CD14-positive monocyte (primary cell): ENCODE measurements at regions not wholly inside any gene's neighbourhood (a gene's known extent, or its start where the extent isn't known, plus 50 kb on each side); places are given as distances from the start of the nearest gene placed in this dataset.

Source experiments
- DNase-seq, 3 donors: peaks; one replicate each; pipeline ENCODE4 v3.0.0-alpha.2; 2011 to 2022
- H2AFZ ChIP-seq: 2 replicates; pipeline ENCODE4 v1.6.0; 2012; ENCODE audit warnings: mild to moderate bottlenecking, low read depth, low read length, inconsistent platforms; ENCODE audit not compliant: insufficient read depth, poor library complexity, severe bottlenecking
- H3K27ac ChIP-seq, 2 donors: 1 replicate in 1 of 2; 2 replicates in 1 of 2; pipeline ENCODE4 v1.5.1; 2012 to 2013; ENCODE audit warnings: low read length in 2 of 2, control low read depth in 1 of 2, inconsistent platforms in 1 of 2, low read depth in 1 of 2, mild to moderate bottlenecking in 1 of 2
- H3K27me3 ChIP-seq, 2 donors: one replicate each; pipeline versions ENCODE4 v1.6.0 to v1.6.1; 2011 to 2013; ENCODE audit warnings: low read length in 2 of 2; ENCODE audit not compliant: control insufficient read depth in 2 of 2, insufficient read depth in 2 of 2
- H3K36me3 ChIP-seq, 2 donors: replicated peaks in 1 of 2; 1 replicate in 1 of 2; 2 replicates in 1 of 2; pipeline versions ENCODE4 v1.5.1 to v1.6.1; 2012 to 2013; ENCODE audit warnings: low read length in 2 of 2, control low read depth in 1 of 2, inconsistent platforms in 1 of 2, mild to moderate bottlenecking in 1 of 2; ENCODE audit not compliant: insufficient read depth in 2 of 2, control insufficient read depth in 1 of 2
- H3K4me1 ChIP-seq, 2 donors: 1 replicate in 1 of 2; 2 replicates in 1 of 2; pipeline versions ENCODE4 v1.5.1 to v1.6.1; 2012 to 2013; ENCODE audit warnings: low read length in 2 of 2, control low read depth in 1 of 2, inconsistent platforms in 1 of 2, mild to moderate bottlenecking in 1 of 2, moderate library complexity in 1 of 2; ENCODE audit not compliant: insufficient read depth in 2 of 2, control insufficient read depth in 1 of 2
- H3K4me2 ChIP-seq: replicated peaks from 2 replicates; pipeline ENCODE3; 2012; ENCODE audit warnings: low read length, moderate library complexity, mild to moderate bottlenecking; ENCODE audit not compliant: poor library complexity, severe bottlenecking; ENCODE audit errors: extremely low read depth
- H3K4me3 ChIP-seq, 3 experiments: fragments of 200-600 bp in 1 of 3; sonication (generic) in 1 of 3; replicated peaks in 1 of 3; 1 replicate in 2 of 3; 2 replicates in 1 of 3; pipeline ENCODE4 v1.5.1; 2011 to 2013; ENCODE audit warnings: low read length in 3 of 3, mild to moderate bottlenecking in 3 of 3, control low read depth in 2 of 3, low read depth in 2 of 3, inconsistent platforms in 1 of 3, moderate library complexity in 1 of 3
- H3K79me2 ChIP-seq: 2 replicates; pipeline ENCODE4 v1.6.0; 2012; ENCODE audit warnings: mild to moderate bottlenecking, control low read depth, inconsistent platforms, low read length, moderate library complexity; ENCODE audit not compliant: insufficient read depth
- H3K9ac ChIP-seq: 2 replicates; pipeline ENCODE4 v1.6.0; 2017; ENCODE audit warnings: low read length, mild to moderate bottlenecking; ENCODE audit not compliant: insufficient read depth, poor library complexity, severe bottlenecking
- H3K9me3 ChIP-seq, 2 donors: replicated peaks in 1 of 2; 1 replicate in 1 of 2; 2 replicates in 1 of 2; pipeline versions ENCODE4 v1.5.1 to v1.6.1; 2012 to 2013; ENCODE audit warnings: low read length in 2 of 2, control low read depth in 1 of 2; ENCODE audit not compliant: control insufficient read depth in 1 of 2, insufficient read depth in 1 of 2
- H4K20me1 ChIP-seq: 2 replicates; pipeline ENCODE4 v1.6.0; 2012; ENCODE audit warnings: mild to moderate bottlenecking, low read length, control low read depth, moderate library complexity; ENCODE audit not compliant: insufficient read depth
- H3K27ac Mint-ChIP-seq, 7 donors: one replicate each; pipeline ENCODE4 v1.8.0; 2020; ENCODE audit warnings: mild to moderate bottlenecking in 7 of 7, mixed read lengths in 7 of 7, moderate library complexity in 6 of 7, inconsistent platforms in 2 of 7
- H3K27me3 Mint-ChIP-seq, 3 donors: one replicate each; pipeline ENCODE4 v1.8.0; 2021 to 2022; ENCODE audit warnings: low read depth in 3 of 3, mild to moderate bottlenecking in 3 of 3, mixed read lengths in 3 of 3, moderate library complexity in 3 of 3, inconsistent platforms in 1 of 3
- H3K36me3 Mint-ChIP-seq, 2 donors: one replicate each; pipeline ENCODE4 v1.8.0; 2020; ENCODE audit warnings: mixed read lengths in 2 of 2, inconsistent platforms in 1 of 2, mild to moderate bottlenecking in 1 of 2
- H3K4me1 Mint-ChIP-seq: one replicate; pipeline ENCODE4 v1.8.0; 2020; ENCODE audit warnings: mild to moderate bottlenecking, mixed read lengths
- H3K4me3 Mint-ChIP-seq, 2 donors: one replicate each; pipeline ENCODE4 v1.8.0; 2020; ENCODE audit warnings: mild to moderate bottlenecking in 2 of 2, mixed read lengths in 2 of 2, moderate library complexity in 1 of 2
- H3K9me3 Mint-ChIP-seq, 7 donors: one replicate each; pipeline ENCODE4 v1.8.0; 2020 to 2022; ENCODE audit warnings: mixed read lengths in 7 of 7, mild to moderate bottlenecking in 6 of 7, moderate library complexity in 6 of 7, inconsistent platforms in 2 of 7
- CTCF ChIP-seq: fragments of 200-600 bp; IDR thresholded peaks from one replicate; pipeline ENCODE4 v1.8.0; 2022; ENCODE audit warnings: antibody characterized with exemption, mild to moderate bottlenecking
- WGBS: methylation state at CpG from one replicate; pipeline ENCODE4 v1.1.5; 2013; ENCODE audit warnings: missing lambda C conversion rate; ENCODE audit not compliant: insufficient coverage; 5-methylcytosine and 5-hydroxymethylcytosine counted together
- intact Hi-C, 2 donors: fragments of 100-400 bp; cut with micrococcal nuclease; formaldehyde crosslinking; loops; one replicate each; pipeline versions ENCODE4 v1.15.0 to v1.15.1; 2023

DNA sequence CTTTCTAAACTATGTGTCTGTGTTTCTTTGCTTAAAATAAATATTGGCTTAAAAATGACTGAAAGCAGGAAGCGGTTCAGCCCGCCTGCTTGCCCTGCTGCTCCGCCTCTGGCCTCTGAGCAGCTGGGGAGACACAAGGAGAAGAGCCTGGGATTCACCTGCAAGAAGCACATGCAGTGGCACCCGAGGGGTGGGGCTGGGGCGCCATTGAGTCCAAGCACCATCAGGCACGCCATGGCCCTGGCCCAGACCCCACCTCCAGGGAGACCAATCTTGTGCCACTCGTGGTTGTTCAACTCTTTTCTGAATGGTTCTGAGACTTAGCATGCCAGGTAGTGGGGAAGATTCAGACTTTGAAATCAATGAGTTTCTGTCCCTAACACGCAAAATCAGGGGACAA is 495.5 kb upstream of the MYT1L start:
- no peaks in the 10 kb centered on the region for H3K4me1 ChIP-seq
- Mint-ChIP-seq H3K27ac (no peak overlapping the region), H3K27me3 (peaks cover 0 to 2% (median 2%) of the 10 kb centered on the region in 3 donors), H3K36me3 (no peaks in the 10 kb centered on the region), H3K9me3 (peaks cover 5 to 14% (median 9%) of the 10 kb centered on the region in 7 donors), H3K4me3 (no peak overlapping the region), H3K4me1 (no peaks in the 10 kb centered on the region)
- no peak overlapping the region for H3K9ac ChIP-seq
- 87% methylated on average over 7 of the region's 8 CpGs for WGBS
- no peaks in the 10 kb centered on the region for H3K27me3 ChIP-seq
- DNase-seq, result no peak
- no peak overlapping the region for H3K27ac ChIP-seq
- no peaks in the 10 kb centered on the region for H3K79me2 ChIP-seq
- intact Hi-C loops, result no loop called here
- no peaks in the 10 kb centered on the region for H3K36me3 ChIP-seq
- no peak overlapping the region for H2AFZ ChIP-seq
- peaks cover 0 to 7% of the 10 kb centered on the region in 2 donors for H3K9me3 ChIP-seq
- H3K4me3 ChIP-seq, result no peak overlapping the region
- H3K4me2 ChIP-seq, result no peak overlapping the region
- no peaks in the 10 kb centered on the region for H4K20me1 ChIP-seq
- TF ChIP-seq CTCF, result no peak

GRCh38 chr2:2826209-2826551 is 495.1 kb upstream of the MYT1L start:
- no peak overlapping the region for H3K4me3 Mint-ChIP-seq
- H4K20me1 ChIP-seq, result no peaks in the 10 kb centered on the region
- H3K4me2 ChIP-seq, result no peak overlapping the region
- no peaks in the 10 kb centered on the region for H3K79me2 ChIP-seq
- H3K36me3 ChIP-seq, result no peaks in the 10 kb centered on the region
- no peak overlapping the region for H3K27ac Mint-ChIP-seq
- H3K27me3 ChIP-seq, result no peaks in the 10 kb centered on the region
- peaks cover 0 to 7% of the 10 kb centered on the region in 2 donors for H3K9me3 ChIP-seq
- no peaks in the 10 kb centered on the region for H3K36me3 Mint-ChIP-seq
- no peak overlapping the region for H2AFZ ChIP-seq
- no peak overlapping the region for H3K9ac ChIP-seq
- TF ChIP-seq CTCF, result no peak
- no peaks in the 10 kb centered on the region for H3K4me1 ChIP-seq
- intact Hi-C loops, result no loop called here
- H3K27me3 Mint-ChIP-seq, result peaks cover 0 to 2% (median 2%) of the 10 kb centered on the region in 3 donors
- no peak overlapping the region for H3K27ac ChIP-seq
- H3K4me3 ChIP-seq, result no peak overlapping the region
- no peak for DNase-seq
- peaks cover 5 to 13% (median 6%) of the 10 kb centered on the region in 7 donors for H3K9me3 Mint-ChIP-seq
- H3K4me1 Mint-ChIP-seq, result no peaks in the 10 kb centered on the region
- no CpG with 5 or more reads among the region's 14 CpGs for WGBS
